ENCODE measurements at regions not wholly inside any gene's neighbourhood (a gene's known extent, or its start where the extent isn't known, plus 50 kb on each side); places are given as distances from the start of the nearest gene placed in this dataset.
A peak's percentile ranks its signal among the peaks of the same experiment; 100 is the strongest.

DNA sequence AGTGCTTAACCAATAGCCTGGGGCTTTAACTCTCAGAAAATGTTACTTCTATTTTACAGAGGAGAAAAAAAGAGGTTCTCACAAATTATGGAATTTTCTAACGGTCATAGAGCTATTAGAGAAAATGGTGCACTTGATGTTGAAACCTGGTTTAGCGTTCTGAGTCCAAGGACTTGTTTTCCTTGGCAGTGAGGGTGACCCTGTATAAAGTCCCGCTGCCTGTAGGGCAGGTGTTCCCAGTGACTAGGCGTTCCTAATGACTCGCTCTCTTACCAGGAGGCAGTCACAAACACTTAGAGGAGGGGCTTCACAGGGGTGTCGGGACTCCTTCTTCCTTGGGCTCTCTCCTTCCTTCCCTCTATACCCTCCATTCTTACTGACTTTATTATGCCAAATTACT, 175.8 kb downstream of the ACTR3 start:
- no peak for DNase-seq (ENCODE audit: low read depth in 2 of 2)

DNA sequence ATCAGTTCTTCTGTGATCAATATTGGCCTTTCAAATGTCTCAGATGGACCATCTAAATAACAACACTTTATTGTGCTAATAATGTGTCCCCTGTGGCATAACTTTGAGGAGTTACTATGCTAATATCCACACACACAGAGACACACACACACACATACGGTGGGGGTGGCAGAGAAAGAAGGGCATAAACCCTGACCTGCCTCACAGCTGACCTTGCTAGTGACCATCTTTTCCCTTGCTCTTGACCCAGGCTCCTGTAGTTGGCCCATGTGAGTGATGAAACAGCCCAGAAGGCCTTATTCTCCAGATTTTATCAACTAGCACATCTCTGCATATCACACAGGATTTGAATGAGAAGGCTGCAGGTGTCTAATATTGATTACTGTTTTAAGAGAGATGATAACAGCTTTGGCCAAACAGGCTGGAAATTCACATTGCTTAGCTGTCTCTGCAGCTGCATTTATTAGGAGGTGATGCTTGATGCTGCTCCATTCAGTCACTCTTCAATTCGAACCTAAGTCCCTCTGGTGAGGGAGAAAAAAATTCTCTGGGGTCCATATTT, 176.4 kb downstream of the ACTR3 start:
- DNase-seq (ENCODE audit: low read depth in 2 of 2): no peak

DNA sequence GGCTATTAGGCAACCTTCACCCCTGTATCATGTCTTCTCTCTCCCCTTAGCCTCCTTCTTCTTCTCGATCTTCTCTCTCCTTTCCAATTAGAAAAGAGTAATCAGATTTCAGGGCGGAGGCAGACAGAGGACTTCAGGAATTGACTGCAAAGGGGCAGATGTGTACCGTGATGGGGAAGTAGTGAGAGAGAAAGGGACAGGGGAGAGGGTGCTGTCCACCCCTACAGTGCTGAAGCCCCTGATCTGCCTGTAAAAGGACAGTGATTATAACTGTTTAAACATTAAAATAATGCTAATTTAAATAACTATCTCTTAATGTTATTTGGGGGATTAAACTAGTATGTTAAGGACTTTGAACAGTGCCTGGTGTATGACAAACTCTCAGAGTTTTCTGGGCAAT, 178.5 kb downstream of the ACTR3 start:
- peak in 1 of 2 donors; percentile 5 for DNase-seq (ENCODE audit: low read depth in 2 of 2)

DNA sequence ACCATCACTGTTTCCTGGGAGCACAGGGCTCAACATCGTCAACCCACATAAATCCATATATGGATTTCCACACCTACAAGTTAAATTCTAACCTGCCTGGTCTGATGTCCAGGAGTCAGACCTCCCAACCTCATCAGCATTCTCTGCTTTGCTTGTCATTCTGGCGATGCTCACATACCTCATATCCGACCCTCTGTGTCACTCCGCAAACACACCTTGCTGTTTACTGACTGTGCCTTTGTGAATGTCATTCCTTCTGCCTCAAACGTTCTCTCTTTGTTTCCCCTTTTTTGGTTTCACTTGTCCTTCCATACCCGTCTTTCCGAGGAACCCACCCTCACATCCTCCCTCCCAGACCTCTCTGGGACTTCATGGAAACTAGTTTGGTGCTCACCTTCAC, 187.1 kb downstream of the ACTR3 start:
- DNase-seq (ENCODE audit: low read depth in 2 of 2): no peak

DNA sequence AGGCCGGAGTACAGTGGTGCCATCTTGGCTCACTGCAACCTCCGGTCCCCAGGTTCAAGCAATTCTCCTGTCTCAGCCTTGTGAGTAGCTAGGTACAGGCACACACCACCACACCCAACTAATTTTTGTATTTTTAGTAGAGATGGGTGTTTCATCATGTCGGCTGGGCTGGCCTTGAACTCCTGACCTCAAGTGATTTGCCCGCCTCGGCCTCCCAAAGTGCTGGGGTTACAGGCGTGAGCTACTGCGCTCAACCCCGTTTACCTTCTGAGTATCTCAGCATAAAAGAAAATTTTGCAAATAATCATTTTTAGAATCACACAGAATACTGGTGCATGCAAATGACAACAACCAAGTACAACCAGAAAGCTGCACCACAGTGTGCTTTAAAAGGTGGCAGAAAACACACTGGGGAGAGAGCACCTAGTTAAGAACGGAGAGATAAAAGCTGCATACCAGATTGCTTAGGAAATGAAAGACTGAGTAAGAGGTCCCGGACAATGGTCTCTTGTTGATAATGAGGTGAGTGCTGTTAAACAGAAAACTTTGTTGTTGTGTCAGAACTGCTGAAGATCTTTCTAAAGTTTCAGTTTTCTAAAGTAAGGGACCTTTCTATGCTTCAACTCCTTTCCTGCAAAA, 189.6 kb downstream of the ACTR3 start:
- no peak for DNase-seq (ENCODE audit: low read depth in 2 of 2)

DNA sequence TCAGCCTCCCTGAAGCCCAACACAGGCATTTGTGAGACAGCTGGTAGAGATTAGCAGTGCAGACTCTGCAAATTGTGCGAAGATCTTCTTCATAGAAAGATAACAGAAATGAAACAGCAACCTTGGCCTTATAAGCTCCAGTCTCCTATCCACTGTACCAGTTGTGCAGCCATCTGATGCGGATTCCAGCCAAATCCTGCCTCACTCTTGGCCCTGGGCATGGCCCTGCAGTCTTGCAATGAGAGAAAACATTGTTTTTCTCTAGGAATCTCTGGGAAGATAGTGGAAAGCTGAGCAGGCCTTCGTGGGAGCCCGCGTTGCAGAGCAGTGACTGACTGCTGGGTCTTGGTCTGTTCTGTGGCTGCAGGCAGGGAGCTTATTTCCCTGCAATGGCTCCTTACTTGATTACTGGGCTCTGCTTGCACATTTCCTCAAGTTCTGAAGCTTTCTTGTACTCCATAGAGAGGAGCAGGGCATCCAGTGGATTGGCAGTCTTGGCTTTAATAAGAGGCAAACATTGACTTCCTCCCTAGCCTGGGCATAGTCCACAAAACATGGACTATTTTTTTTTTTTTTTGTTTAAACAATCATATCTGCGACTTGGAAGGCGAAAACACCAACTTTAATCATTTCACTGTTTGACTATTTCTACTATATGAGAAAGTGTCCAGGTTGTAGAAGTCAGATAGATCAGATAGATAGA, 193.0 kb downstream of the ACTR3 start:
- DNase-seq (ENCODE audit: low read depth in 2 of 2): no peak

DNA sequence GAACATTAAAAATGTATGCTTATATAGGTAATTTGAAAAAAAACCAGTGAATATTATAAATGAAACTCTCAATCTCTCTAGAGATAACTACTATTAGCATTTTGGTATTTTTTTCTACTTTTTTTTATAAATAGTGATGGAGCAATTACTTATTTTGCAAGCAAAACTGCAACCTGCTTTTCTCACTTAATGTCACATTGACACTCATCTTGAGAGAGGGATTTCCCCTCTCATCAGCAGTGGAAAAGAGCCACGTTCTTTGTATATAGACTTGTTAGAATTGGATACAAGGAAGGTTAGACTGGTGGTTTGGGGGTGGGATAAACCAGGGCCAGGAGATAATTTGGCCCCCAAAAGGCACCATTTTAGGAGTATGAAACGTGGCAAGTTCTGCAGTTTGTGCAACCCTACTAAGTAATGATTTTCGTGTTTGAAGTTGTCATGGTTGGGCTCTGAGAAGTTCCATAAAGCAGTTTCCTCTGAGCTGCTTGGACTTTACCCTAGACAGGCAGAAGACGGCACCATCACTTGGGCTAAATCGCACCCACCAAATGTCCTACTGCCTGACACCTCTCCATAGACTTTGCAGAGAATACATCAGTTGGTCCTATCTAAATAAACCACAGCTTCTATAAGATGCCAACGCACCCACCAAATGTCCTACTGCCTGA, 194.0 kb downstream of the ACTR3 start:
- DNase-seq (ENCODE audit: low read depth in 2 of 2): no peak

DNA sequence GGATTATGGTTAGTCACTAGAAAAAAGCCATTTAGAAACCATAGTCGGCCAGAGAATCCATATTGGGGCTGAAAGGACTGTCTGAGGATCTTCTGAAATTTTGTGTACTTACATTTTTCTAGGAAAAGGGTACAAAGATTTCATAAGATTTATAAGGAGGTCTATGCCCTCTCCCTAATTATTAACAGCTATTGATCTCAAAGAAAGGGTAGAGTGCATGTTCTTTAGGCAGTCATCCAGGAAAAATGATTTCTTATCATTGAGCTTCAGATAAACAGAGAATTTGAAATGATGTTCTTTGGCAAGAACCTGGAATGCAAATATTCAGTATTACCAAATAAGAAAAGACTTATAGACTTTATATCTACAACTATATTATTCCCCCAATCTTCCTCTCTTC, 195.3 kb downstream of the ACTR3 start:
- DNase-seq (ENCODE audit: low read depth in 2 of 2): no peak

DNA sequence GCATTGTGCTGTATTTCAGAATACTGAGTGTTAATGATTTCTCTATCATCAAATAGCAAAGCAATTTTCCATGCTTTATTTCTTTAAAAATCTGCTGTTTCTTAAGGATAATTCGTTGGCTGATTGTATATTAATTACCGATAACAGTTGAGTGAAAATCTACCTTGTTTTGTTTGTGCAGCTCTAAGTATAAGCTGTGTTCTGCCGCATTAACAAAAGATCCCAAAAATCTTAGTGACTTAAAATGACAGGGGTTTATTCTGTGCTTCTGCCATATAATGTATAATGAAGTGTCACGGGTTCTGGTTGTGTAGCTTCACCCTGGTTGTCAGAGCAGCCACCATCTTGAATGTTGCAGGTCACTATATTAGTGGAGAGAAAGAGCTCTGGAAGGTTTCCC, 196.1 kb downstream of the ACTR3 start:
- DNase-seq (ENCODE audit: low read depth in 2 of 2): no peak

DNA sequence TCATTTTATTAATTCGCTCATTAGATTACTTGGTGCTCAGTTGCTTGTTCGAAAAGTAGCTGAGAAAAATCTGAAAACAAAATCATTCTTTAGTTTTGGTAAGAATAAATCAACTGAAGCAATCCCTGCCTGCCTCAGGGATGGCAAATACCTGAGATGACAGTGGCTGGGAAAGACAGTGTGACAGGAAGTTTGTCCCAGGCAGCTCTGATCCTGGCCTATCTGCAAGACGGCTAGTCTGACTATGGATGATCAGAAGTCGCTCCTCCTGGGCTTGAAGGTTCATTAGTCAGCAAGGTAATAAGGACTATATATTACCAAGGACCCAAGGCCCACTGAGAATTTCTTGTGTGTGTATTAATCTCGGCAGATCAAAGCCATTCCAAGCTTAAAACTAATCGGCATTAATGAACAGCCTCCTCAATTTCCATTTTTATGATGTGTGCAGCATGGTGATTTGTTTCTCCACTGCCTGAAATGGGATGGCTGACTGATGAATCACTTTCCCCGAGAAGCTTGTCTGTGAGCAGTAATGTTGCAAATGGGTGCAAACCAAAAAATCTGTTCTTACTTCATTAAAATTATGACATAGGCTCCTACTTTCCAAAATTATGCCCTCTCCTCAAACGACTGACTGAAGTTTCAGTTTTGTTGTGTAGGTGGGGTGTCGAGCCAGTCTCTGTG, 199.9 kb downstream of the ACTR3 start:
- DNase-seq (ENCODE audit: low read depth in 2 of 2): no peak

DNA sequence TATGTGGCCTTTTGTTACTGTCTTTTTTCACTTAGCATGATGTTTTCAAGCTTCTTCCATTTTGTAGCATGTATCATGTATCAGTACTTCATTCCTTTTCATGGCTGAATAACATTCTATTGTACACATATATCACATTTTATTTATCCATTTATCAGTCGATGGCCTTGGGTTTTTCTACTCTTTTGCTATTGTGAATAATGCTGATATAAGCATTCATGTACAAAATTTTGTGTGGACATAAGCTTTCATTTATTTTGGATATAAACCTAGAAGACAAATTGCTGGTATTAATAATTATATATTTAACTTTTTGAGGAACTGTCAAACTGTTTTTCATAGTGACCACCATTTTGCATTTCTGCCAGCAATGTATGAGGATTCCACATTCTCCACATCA, 201.1 kb downstream of the ACTR3 start:
- no peak for DNase-seq (ENCODE audit: low read depth in 2 of 2)

DNA sequence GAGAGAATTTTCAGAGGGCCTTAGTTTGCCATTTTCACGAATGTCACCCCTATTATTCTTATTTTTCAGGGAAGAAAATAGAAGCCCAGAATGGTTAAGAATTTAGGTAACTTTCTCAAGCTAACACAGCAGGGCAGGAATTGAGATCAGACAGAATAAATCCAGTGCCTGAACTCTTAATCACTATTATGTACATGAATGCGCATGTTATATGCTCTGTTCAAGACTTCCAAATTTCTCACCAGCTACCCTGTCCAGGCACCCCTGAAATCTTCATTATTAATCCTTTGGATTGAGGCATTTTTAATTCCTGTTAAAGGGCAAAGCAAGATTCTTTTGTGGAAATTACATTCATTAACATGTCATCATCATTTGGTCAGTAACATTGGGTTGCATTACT, 218.4 kb downstream of the ACTR3 start:
- no peak for DNase-seq (ENCODE audit: low read depth in 2 of 2)

DNA sequence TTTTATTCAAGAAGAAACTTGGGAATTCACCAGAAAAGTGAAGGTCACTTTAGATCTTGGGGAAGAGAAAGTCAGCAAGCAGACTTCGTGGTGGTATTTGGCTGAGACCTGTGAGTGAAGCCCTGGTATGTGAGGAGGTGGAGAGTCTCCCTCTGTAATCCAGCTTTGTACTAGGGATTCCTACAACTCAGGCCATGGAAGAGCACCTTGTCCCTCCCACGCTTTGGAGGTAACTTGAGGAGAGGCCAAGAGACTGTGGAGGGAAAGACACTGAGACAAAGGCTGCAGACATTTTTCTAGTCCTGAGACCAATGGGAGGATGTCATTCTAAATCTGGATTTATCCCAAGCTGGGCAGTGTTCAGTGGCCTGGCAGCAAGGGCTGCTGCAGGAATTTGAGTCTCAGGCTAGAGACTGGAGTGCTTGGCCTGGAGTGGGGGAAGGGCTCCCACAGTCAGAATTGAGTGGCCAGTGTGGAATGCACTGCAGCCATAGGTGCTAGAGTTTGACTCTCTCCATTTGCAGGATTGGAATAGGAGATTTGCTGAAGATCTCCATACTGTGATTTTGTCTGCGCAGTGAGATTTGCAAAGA, 219.0 kb downstream of the ACTR3 start:
- DNase-seq (ENCODE audit: low read depth in 2 of 2): no peak

DNA sequence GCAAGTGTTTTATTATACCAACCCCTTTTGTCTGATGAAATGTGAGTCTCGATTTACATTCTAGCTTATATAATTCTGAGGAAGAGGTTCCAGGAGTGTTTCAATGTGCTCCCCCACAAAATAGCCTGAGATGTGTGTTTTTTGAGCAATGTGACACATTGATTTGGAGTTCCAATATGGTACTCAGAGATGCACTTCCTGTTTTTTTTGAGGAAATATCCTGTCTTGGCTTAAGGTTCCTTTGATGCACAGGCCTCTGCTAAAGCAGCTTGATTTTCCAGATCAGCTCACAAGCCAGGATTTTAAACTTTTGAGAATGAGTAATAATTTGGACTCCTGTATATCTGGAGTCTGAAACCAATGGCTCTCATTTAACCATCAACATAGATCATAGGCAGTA, 221.4 kb downstream of the ACTR3 start:
- DNase-seq (ENCODE audit: low read depth in 2 of 2): no peak

DNA sequence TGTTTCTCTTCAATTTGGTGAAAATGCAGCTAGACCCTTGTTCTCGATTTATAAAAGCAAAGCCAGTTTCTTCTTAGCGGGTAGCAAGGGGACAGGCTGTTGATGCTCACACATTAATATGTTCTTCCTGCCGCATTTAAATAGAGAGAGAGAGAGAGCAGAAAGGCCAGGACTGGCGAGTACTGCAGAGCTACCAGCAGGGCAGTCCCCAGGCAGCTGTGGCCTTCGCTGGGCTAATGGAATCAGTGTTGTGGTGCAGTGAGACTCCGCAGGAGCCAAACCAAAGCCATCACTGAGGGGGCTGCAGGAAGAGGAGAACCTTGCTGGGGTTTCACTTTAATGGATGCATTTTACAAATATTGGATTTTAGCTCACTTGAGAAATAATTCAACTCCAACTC, 223.6 kb downstream of the ACTR3 start:
- DNase-seq (ENCODE audit: low read depth in 2 of 2): no peak

DNA sequence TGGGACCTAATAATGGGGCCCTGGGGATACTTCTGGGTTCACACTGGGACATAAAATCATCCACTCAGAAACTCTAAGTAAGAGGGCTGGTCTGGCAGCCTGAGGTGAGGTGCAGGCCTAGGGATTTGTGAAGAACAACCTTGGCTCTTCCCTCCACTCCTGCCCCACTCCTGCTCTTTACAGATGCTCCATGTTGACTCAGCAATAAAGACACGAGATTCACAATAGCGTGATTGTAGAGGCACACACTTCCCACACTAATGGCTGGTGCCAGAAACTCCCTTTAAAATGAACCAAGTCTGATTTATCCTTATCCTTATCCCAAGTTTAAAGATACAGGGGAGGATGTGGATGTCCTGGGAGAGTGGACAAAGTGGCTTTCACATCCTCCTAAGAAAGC, 228.2 kb downstream of the ACTR3 start:
- no peak for DNase-seq (ENCODE audit: low read depth in 2 of 2)

DNA sequence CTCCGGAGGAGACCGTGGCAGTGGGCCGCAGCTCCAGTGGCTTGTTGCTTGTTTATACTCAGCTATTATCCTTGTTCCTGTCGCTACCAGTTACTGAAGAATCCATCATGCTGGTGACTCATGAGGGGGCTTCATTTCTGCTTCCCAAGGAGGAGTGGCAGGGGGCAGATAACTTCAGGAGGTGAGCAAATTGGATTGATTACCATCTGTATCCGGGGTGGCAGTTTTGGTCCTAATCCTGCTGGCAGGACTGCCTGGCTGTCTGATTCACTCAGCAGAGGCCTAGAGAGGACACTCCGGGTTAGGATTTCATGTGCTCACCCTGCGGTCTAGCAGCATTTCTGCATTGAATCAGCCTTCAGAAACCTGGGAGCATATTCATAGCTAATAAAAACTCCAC, 230.0 kb downstream of the ACTR3 start:
- no peak for DNase-seq (ENCODE audit: low read depth in 2 of 2)

DNA sequence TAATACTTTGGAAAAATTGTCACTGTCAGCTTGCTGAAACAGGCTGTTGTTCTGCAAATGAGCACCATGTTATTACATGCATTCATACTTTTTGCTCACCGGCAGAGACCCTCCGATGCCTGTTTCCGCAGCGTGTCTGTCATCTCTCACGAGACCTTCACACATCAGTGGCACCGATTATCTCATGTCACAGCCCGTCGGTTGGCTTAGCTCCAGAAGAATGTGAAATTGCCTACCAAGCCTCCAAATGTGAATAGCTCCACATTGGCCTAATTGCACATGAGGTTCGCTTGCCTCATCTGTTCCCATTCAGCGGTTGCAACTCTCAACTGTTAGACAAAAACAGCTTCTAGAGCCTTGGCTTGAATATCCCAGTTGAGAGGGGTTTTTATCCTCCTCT, 233.0 kb downstream of the ACTR3 start:
- no peak for DNase-seq (ENCODE audit: low read depth in 2 of 2)

DNA sequence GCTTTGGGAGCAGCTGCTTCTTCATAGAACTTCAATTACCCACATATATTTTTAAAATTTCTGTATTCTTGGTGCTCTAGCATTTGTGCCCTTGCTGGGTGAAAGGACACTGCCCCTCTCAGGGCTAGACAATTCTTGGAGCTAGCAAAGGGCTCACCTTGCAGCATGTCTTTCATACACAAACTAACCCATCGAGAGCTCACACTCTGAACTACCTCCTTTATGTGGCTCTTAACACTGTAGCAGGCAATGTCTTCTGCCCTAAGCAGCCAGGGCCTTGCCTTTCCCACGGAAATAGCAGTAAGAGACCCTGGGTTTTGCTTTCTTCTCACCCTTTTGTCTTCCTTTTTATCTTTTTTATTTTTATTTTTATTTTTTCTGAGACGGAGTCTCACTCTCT, 234.0 kb downstream of the ACTR3 start:
- DNase-seq (ENCODE audit: low read depth in 2 of 2): no peak

DNA sequence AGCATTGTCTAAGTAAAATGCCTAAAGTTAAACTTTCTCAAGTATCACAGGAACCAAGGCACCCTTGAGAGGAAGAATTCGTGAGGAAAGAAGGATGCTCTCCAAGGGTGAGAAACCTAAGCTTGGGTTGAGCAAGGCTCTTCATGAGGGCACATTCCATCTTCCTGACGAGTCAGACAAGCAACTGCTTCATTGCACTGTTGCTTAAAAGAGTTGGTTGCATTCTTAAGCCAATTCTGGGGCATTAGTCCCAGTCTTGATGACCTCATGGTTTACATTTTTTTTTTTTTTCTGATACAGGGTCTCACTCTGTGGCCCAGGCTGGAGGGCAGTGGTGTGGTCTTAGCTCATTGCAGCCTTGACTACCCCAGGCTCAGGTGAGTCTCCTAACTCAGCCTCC, 237.5 kb downstream of the ACTR3 start:
- no peak for DNase-seq (ENCODE audit: low read depth in 2 of 2)

DNA sequence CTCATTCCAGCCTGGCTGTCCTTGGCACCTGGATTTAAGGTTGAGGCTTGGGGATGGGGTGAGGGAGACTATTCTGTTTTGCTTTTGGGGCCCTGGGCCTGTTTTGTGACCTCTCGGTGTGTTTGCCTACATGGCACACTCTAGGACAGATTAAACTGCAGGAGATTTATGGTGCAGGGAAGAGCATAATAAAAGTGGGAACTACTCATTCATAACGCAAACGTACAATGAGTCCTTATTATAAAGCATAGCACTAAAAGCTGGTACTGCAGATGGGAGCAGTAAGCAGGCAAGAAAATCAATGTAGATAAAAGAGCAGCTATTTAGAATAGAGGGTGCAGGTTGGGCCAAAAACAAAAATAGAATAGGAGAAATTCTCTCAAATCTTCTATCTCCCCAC, 238.4 kb downstream of the ACTR3 start:
- DNase-seq (ENCODE audit: low read depth in 2 of 2): no peak

DNA sequence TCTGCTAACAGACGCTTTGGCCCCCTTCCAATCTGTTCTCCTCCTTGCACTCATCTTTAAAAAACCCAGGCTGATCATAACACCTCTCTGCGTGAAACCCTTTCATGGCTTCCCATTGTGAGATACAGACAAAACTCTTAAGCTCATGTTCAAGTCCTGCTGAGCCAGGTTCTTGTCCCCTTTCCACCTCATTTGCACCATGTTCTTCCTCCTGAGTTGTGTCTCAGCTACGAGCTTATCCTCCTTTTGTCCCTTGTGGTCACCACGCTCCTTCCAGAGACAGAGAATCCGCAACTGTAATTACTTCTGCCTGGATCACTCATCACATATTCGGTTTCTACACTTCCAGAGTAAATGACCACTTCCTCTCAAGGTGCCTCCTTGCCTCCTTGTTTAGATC, 238.8 kb downstream of the ACTR3 start:
- no peak for DNase-seq (ENCODE audit: low read depth in 2 of 2)

Data from lung microvascular endothelial cell (primary cell).